RWPE1 (cell line): ENCODE measurements at regions not wholly inside any gene's neighbourhood (a gene's known extent, or its start where the extent isn't known, plus 50 kb on each side); places are given as distances from the start of the nearest gene placed in this dataset.
A peak's percentile ranks its signal among the peaks of the same experiment; 100 is the strongest.

Source experiments
- CTCF ChIA-PET: fragments of 350-600 bp; sonication (Branson Sonifier 250); formaldehyde crosslinking; extraction: SDS; loops from one replicate; lab custom pipeline; 2021; lab: Yijun Ruan, JAX
- POLR2A ChIA-PET: fragments of 400-600 bp; formaldehyde crosslinking; extraction: SDS; loops from one replicate; lab custom pipeline; 2020; ENCODE audit warnings: antibody characterized with exemption; ENCODE audit not compliant: low non-redundant PET; lab: Yijun Ruan, JAX
- DNase-seq: peaks from one replicate; pipeline ENCODE4 v3.0.0; 2012; ENCODE audit warnings: low spot score
- H3K27ac ChIP-seq: fragments of 450-650 bp; 2 replicates; pipeline ENCODE4 v1.5.1; 2017
- TF ChIP-seq, protein P1 (sequence below): fragments of 450-650 bp; conservative IDR thresholded peaks from 2 replicates; pipeline ENCODE4 v1.5.1; 2017; ENCODE audit warnings: low read depth, mild to moderate bottlenecking

DNA sequence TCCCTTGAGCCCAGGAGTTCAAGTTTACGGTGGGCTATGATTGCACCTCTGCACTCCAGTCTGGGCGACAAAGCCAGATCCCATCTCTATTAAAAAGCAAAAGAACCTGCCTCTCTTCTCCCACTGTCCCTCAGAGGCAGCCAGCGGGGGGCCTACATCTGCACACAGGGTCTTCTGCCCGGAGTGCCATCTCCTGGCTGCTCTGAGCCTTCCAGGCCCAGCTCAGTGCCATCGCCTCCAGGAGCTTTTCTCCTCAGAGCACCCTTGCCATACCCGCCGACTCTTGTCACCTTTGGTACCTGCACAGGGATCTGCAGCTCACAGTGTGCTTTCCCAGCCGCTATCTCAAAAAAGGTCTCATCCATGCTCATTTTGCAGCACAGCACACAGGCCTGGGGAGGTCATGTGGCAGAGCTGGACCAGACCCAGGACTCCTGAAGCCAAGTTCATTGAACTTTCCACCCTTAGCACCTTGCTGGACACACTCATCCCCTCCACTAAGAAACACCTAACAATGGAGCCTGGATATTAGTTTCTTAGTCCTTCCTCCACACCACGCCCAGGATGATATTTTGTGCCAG, 186.3 kb downstream of the HAUS1 start:
- ChIA-PET POLR2A (no interaction called here), CTCF (interaction anchor here (0.6 kb wide), 1 partner anchor 78 kb away, joined by 3 read pairs; no protein-coding TSS in a partner anchor)
- no peak for DNase-seq
- TF ChIP-seq, protein P1, sequence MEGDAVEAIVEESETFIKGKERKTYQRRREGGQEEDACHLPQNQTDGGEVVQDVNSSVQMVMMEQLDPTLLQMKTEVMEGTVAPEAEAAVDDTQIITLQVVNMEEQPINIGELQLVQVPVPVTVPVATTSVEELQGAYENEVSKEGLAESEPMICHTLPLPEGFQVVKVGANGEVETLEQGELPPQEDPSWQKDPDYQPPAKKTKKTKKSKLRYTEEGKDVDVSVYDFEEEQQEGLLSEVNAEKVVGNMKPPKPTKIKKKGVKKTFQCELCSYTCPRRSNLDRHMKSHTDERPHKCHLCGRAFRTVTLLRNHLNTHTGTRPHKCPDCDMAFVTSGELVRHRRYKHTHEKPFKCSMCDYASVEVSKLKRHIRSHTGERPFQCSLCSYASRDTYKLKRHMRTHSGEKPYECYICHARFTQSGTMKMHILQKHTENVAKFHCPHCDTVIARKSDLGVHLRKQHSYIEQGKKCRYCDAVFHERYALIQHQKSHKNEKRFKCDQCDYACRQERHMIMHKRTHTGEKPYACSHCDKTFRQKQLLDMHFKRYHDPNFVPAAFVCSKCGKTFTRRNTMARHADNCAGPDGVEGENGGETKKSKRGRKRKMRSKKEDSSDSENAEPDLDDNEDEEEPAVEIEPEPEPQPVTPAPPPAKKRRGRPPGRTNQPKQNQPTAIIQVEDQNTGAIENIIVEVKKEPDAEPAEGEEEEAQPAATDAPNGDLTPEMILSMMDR: no peak
- no peak overlapping the region for H3K27ac ChIP-seq

GRCh38 chr18:46291149-46291548, 187.0 kb downstream of the HAUS1 start:
- no peak for DNase-seq
- TF ChIP-seq, protein P1: no peak
- CTCF ChIA-PET: no interaction called here
- no peak overlapping the region for H3K27ac ChIP-seq
- POLR2A ChIA-PET: no interaction called here

DNA sequence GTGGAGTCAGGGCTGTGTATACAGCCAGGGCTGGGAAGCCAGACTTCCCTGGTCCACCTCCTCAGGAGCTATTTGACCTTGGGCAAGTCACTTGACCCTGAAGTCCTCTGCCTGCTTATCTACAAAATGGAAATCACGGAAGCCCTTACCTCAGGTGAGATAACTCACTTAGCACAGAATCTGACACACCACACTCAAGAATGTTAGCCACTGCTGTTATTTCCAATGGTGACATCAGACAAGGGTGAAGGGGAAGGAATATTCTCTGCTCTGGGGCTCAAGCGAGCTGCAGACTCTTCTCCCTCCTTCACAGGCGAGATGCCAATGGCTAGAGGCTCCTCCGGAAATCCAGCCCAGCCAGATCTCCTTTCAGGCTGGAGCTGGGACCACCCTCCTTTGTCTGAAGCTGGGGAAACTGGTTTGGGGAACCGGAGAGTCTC, 189.6 kb downstream of the HAUS1 start:
- ChIA-PET POLR2A (no interaction called here), CTCF (no interaction called here)
- TF ChIP-seq, protein P1: no peak
- DNase-seq: no peak
- H3K27ac ChIP-seq: peak overlapping the region; percentile 40

DNA sequence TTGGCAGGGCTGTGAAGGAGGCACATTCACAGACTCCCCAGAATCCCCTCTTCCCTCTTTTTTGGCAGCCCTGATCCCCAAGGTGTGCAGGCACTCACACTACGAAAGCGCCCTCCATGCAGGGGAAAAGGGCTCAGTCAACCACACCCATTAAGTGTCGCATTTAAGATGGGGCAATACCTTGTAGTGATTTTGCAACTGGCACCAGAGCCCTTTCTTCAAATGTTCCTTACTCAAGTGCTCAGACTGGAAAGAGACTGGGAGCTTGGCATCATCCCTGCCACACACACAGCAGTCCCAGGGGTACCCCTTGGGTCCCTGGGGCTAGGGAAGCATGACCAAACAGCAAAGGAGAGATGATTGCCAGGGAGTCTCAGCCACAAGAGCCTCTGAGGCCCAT, 190.1 kb downstream of the HAUS1 start:
- DNase-seq: no peak
- peak overlapping the region; percentile 40 for H3K27ac ChIP-seq
- TF ChIP-seq, protein P1: no peak
- POLR2A ChIA-PET: no interaction called here
- CTCF ChIA-PET: no interaction called here

DNA sequence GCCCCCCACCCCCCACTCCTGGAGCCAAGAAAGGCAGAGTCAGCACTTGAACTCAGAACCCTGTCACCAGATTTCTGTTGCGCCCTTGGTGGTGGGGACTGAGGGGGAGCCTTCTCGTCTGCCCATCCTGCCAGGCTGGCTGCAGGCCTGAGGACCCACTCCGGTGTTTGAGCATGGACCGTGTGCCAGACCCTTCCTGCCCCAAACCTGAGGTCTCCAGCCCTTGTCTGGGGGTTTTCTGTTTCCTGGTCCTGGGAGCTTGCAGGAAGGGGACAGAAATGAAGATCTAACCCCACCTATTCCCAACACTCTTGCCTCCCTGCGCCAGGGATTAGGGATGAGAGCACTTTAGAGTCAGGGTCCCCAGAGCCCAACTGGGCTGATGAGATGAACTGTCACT, 190.6 kb downstream of the HAUS1 start:
- peak overlapping the region; percentile 40 for H3K27ac ChIP-seq
- ChIA-PET CTCF (no interaction called here), POLR2A (no interaction called here)
- TF ChIP-seq, protein P1: no peak
- DNase-seq: no peak

DNA sequence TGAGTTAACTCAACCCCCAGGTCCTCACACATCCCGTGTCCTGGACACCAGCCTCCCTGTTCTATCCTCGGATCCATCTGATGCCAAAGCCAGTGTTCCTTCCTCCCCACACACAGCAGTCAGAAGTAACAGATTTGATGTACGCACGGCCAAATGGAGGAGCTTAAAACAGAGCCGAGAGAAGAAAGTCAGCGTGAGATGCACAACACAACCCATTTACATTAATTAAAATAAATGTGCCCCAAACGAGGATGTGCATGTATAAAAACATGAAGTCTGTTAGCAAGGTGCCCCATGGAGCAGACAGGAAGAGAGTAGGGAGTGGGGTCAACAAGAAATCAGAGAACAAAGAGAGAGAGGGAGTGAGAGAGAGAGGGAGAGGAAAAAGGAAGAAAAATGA, 191.2 kb downstream of the HAUS1 start:
- CTCF ChIA-PET: no interaction called here
- POLR2A ChIA-PET: no interaction called here
- DNase-seq: no peak
- TF ChIP-seq, protein P1: no peak
- no peak overlapping the region for H3K27ac ChIP-seq
